PC-9 (cell line): ENCODE measurements at regions not wholly inside any gene's neighbourhood (a gene's known extent, or its start where the extent isn't known, plus 50 kb on each side); places are given as distances from the start of the nearest gene placed in this dataset.

Experiments
- CTCF ChIP-seq: fragments of 200-600 bp; sonication (generic); conservative IDR thresholded peaks from 2 replicates; pipeline ENCODE4 v1.6.1; 2017; ENCODE audit warnings: mixed run types, antibody characterized with exemption, mild to moderate bottlenecking, moderate library complexity
- EZH2 ChIP-seq: fragments of 200-600 bp; sonication (generic); IDR thresholded peaks from 2 replicates; pipeline ENCODE4 v1.8.0; 2017; ENCODE audit warnings: antibody characterized with exemption, low read depth

GRCh38 chr6:81977486-81977885, 225.0 kb upstream of the TENT5A start:
- no peak for TF ChIP-seq CTCF
- no peak for TF ChIP-seq EZH2
